H1 (cell line): ENCODE measurements at regions not wholly inside any gene's neighbourhood (a gene's known extent, or its start where the extent isn't known, plus 50 kb on each side); places are given as distances from the start of the nearest gene placed in this dataset.

Experiments used
- CTCF ChIA-PET: fragments of 300-600 bp; sonication (Branson Sonifier 250); formaldehyde crosslinking; loops from one replicate; lab custom pipeline; 2021; ENCODE audit not compliant: partially characterized antibody; lab: Charles Lee
- POLR2A ChIA-PET: fragments of 300-600 bp; sonication (Branson Sonifier 250); formaldehyde crosslinking; loops from one replicate; lab custom pipeline; 2021; ENCODE audit warnings: inconsistent platforms; ENCODE audit not compliant: partially characterized antibody; lab: Charles Lee
- DNase-seq, 2 experiments: peaks; one replicate each; pipeline versions ENCODE4 v3.0.0 to v3.0.0-alpha.2; 2010 to 2022; ENCODE audit warnings: low spot score in 2 of 2, low read depth in 1 of 2, mixed read lengths in 1 of 2
- FAIRE-seq: peaks from 2 replicates; lab custom pipeline; 2011; peaks lifted over from hg19 to GRCh38; lab: Jason Lieb, UNC
- H2AFZ ChIP-seq: 2 replicates; pipeline ENCODE4 v1.8.1; 2012; ENCODE audit warnings: low read length, inconsistent platforms
- H2AK5ac ChIP-seq: 2 replicates; pipeline ENCODE4 v1.6.1; 2013; ENCODE audit warnings: low read depth, low read length
- H2BK120ac ChIP-seq: replicated peaks from 2 replicates; pipeline ENCODE3; 2013; ENCODE audit warnings: low read depth, low read length, inconsistent platforms
- H2BK12ac ChIP-seq: 2 replicates; pipeline ENCODE4 v1.6.1; 2013; ENCODE audit warnings: low read depth, low read length
- H2BK15ac ChIP-seq: 2 replicates; pipeline ENCODE4 v1.6.1; 2013; ENCODE audit warnings: low read length
- H2BK20ac ChIP-seq: 2 replicates; pipeline ENCODE4 v1.6.1; 2013; ENCODE audit warnings: low read length
- H2BK5ac ChIP-seq: 2 replicates; pipeline ENCODE4 v1.6.1; 2013; ENCODE audit warnings: low read depth, low read length
- H3K14ac ChIP-seq: 2 replicates; pipeline ENCODE4 v1.6.1; 2013; ENCODE audit warnings: inconsistent platforms; ENCODE audit not compliant: insufficient read length
- H3K18ac ChIP-seq: 2 replicates; pipeline ENCODE4 v1.6.1; 2013; ENCODE audit warnings: low read length; ENCODE audit errors: extremely low read depth
- H3K23ac ChIP-seq: 2 replicates; pipeline ENCODE4 v1.6.1; 2013; ENCODE audit warnings: inconsistent platforms; ENCODE audit not compliant: insufficient read length
- H3K23me2 ChIP-seq: 2 replicates; pipeline ENCODE4 v1.6.1; 2013; ENCODE audit warnings: low read depth, low read length
- H3K27ac ChIP-seq: 2 replicates; pipeline ENCODE4 v1.6.1; 2011; ENCODE audit warnings: low read depth, low read length, inconsistent platforms
- H3K27me3 ChIP-seq, 4 experiments: replicated peaks in 1 of 4; 1 replicate in 1 of 4; 2 replicates in 3 of 4; pipeline versions ENCODE4 v1.6.1 to v1.8.1; 2011 to 2013; ENCODE audit warnings: low read length in 3 of 4, mild to moderate bottlenecking in 3 of 4, inconsistent platforms in 2 of 4, mixed read lengths in 2 of 4, moderate library complexity in 1 of 4; ENCODE audit not compliant: control insufficient read depth in 3 of 4, insufficient read depth in 3 of 4; ENCODE audit errors: extremely low read depth in 1 of 4
- H3K36me3 ChIP-seq, 4 experiments: 2 replicates each; pipeline versions ENCODE4 v1.6.1 to v1.8.1; 2011 to 2013; ENCODE audit warnings: mild to moderate bottlenecking in 4 of 4, low read length in 3 of 4, moderate library complexity in 2 of 4, control low read depth in 1 of 4, inconsistent platforms in 1 of 4; ENCODE audit not compliant: insufficient read depth in 4 of 4, control insufficient read depth in 2 of 4
- H3K4ac ChIP-seq: replicated peaks from 2 replicates; pipeline ENCODE3; 2013; ENCODE audit warnings: low read length, low read depth, mixed read lengths, inconsistent platforms; ENCODE audit not compliant: insufficient read length
- H3K4me1 ChIP-seq, 4 experiments: replicated peaks in 1 of 4; 1 replicate in 1 of 4; 2 replicates in 3 of 4; pipeline versions ENCODE4 v1.6.1 to v1.8.1; 2011 to 2013; ENCODE audit warnings: low read length in 3 of 4, inconsistent platforms in 2 of 4, mixed read lengths in 1 of 4; ENCODE audit not compliant: insufficient read depth in 4 of 4, control insufficient read depth in 3 of 4
- H3K4me2 ChIP-seq, 2 experiments: 2 replicates each; pipeline versions ENCODE4 v1.6.1 to v1.8.1; 2011 to 2013; ENCODE audit warnings: low read depth in 2 of 2, low read length in 2 of 2, control low read depth in 1 of 2, inconsistent platforms in 1 of 2, mild to moderate bottlenecking in 1 of 2; ENCODE audit not compliant: insufficient read depth in 1 of 2
- H3K4me3 ChIP-seq, 4 experiments: fragments of 200-600, 300-600 bp in 1 of 4; sonication (generic), shearing (Covaris generic), sonication (Bioruptor Twin) in 1 of 4; 2 replicates each; pipeline versions ENCODE4 v1.5.1 to v1.8.1; 2011 to 2016; ENCODE audit warnings: low read length in 4 of 4, low read depth in 3 of 4, control low read depth in 2 of 4, inconsistent platforms in 2 of 4, mild to moderate bottlenecking in 2 of 4, mixed read lengths in 1 of 4, moderate library complexity in 1 of 4; ENCODE audit not compliant: insufficient read depth in 2 of 4; ENCODE audit errors: extremely low read depth in 1 of 4
- H3K56ac ChIP-seq: replicated peaks from 2 replicates; pipeline ENCODE3; 2013; ENCODE audit warnings: low read depth, mild to moderate bottlenecking, mixed read lengths, low read length, inconsistent platforms; ENCODE audit not compliant: insufficient read length
- H3K79me1 ChIP-seq: 2 replicates; pipeline ENCODE4 v1.6.1; 2013; ENCODE audit warnings: low read depth, low read length, control low read depth
- H3K79me2 ChIP-seq, 2 experiments: 2 replicates each; pipeline versions ENCODE4 v1.6.1 to v1.8.1; 2012 to 2013; ENCODE audit warnings: low read length in 2 of 2, mild to moderate bottlenecking in 2 of 2, inconsistent platforms in 1 of 2; ENCODE audit not compliant: insufficient read depth in 2 of 2, control insufficient read depth in 1 of 2
- H3K9ac ChIP-seq, 4 experiments: replicated peaks in 1 of 4; 1 replicate in 1 of 4; 2 replicates in 3 of 4; pipeline versions ENCODE4 v1.6.1 to v1.8.1; 2011 to 2013; ENCODE audit warnings: low read depth in 3 of 4, low read length in 3 of 4, control low read depth in 2 of 4, mild to moderate bottlenecking in 2 of 4, moderate library complexity in 2 of 4, inconsistent platforms in 1 of 4; ENCODE audit errors: extremely low read depth in 1 of 4
- H3K9me3 ChIP-seq, 2 experiments: 2 replicates each; pipeline versions ENCODE4 v1.6.1 to v1.8.1; 2012 to 2013; ENCODE audit warnings: mild to moderate bottlenecking in 2 of 2, moderate library complexity in 2 of 2, control low read depth in 1 of 2, inconsistent platforms in 1 of 2, low read depth in 1 of 2, low read length in 1 of 2, mixed read lengths in 1 of 2; ENCODE audit not compliant: insufficient read depth in 2 of 2
- H4K20me1 ChIP-seq, 2 experiments: replicated peaks in 1 of 2; 2 replicates each; pipeline versions ENCODE3 to v1.8.1; 2011 to 2013; ENCODE audit warnings: inconsistent platforms in 2 of 2, low read length in 2 of 2, mild to moderate bottlenecking in 1 of 2; ENCODE audit not compliant: insufficient read depth in 2 of 2, control insufficient read depth in 1 of 2
- H4K5ac ChIP-seq: 2 replicates; pipeline ENCODE4 v1.6.1; 2013; ENCODE audit warnings: low read length, low read depth, mixed read lengths, inconsistent platforms; ENCODE audit not compliant: insufficient read length
- H4K8ac ChIP-seq: 2 replicates; pipeline ENCODE4 v1.8.0; 2013; ENCODE audit warnings: mild to moderate bottlenecking, moderate library complexity, low read length, inconsistent platforms; ENCODE audit not compliant: insufficient read depth; ENCODE audit errors: extremely low read depth
- H4K91ac ChIP-seq: replicated peaks from 2 replicates; pipeline ENCODE3; 2013; ENCODE audit warnings: low read length, mixed read lengths, inconsistent platforms; ENCODE audit not compliant: insufficient read length
- WGBS, 2 experiments: shearing (Covaris generic) in 1 of 2; methylation state at CpG; one replicate each; pipeline versions ENCODE4 v1.1.6 to v1.1.7; 2013 to 2015; ENCODE audit warnings: low lambda C conversion rate in 2 of 2, mixed read lengths in 2 of 2, inconsistent platforms in 1 of 2, low coverage in 1 of 2, missing lambda C conversion rate in 1 of 2; ENCODE audit not compliant: insufficient replicate concordance in 2 of 2, insufficient coverage in 1 of 2, insufficient read length in 1 of 2; ENCODE audit errors: extremely low coverage in 1 of 2, missing lambda C conversion rate in 1 of 2; 5-methylcytosine and 5-hydroxymethylcytosine counted together
- TF ChIP-seq, protein P1 (sequence below): IDR thresholded peaks from 2 replicates; pipeline ENCODE4 v1.6.1; 2011; ENCODE audit warnings: low read length, improper control_type of control experiment

DNA sequence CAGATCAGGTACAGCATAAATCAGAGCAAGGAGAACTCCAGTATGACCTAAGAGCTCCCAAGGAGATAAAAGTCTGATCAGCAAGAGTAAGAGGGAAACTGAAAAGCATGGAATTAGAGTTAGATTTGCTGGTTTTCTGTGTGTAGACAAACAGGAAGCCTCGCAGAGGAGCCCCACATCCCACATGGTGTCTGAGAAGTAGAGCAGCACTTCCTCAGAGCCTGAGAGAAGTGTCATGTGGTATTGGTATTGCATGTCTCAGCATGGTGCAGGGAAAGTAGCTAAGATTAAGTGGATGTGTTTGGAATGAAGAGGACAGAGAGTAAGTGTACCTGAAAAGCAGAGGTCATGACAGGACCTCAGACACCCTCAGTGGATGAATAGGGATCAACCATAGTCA lies 175.4 kb upstream of the GBE1 start:
- no peak overlapping the region for H3K56ac ChIP-seq
- H4K5ac ChIP-seq = no peak overlapping the region
- H3K27ac ChIP-seq = no peak overlapping the region
- H4K20me1 ChIP-seq = no peaks in the 10 kb centered on the region
- H3K9ac ChIP-seq = no peak overlapping the region
- H4K91ac ChIP-seq = no peak overlapping the region
- H2BK12ac ChIP-seq = no peak overlapping the region
- no peak overlapping the region for H2BK20ac ChIP-seq
- no peak overlapping the region for H3K23ac ChIP-seq
- H3K9me3 ChIP-seq = no peaks in the 10 kb centered on the region
- H2BK15ac ChIP-seq = no peak overlapping the region
- no peaks in the 10 kb centered on the region for H3K36me3 ChIP-seq
- H3K79me2 ChIP-seq = no peaks in the 10 kb centered on the region
- TF ChIP-seq, protein P1, sequence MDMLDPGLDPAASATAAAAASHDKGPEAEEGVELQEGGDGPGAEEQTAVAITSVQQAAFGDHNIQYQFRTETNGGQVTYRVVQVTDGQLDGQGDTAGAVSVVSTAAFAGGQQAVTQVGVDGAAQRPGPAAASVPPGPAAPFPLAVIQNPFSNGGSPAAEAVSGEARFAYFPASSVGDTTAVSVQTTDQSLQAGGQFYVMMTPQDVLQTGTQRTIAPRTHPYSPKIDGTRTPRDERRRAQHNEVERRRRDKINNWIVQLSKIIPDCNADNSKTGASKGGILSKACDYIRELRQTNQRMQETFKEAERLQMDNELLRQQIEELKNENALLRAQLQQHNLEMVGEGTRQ = no peak
- H3K23me2 ChIP-seq = no peaks in the 10 kb centered on the region
- ChIA-PET POLR2A (no interaction called here), CTCF (interaction anchor here (1.4 to 1.5 kb wide), 2 partner anchors 15 to 195 kb away, joined by 3 to 5 read pairs; no protein-coding TSS in a partner anchor)
- no peak overlapping the region for H2AK5ac ChIP-seq
- H3K4ac ChIP-seq = no peak overlapping the region
- no peak overlapping the region for H3K14ac ChIP-seq
- DNase-seq (no peak), FAIRE-seq (no peak)
- no peaks in the 10 kb centered on the region for H3K79me1 ChIP-seq
- WGBS, 2 experiments = 88% methylated on average over 1 of the region's 1 CpG; no CpG with 5 or more reads in 1 of the 2 experiments
- H3K18ac ChIP-seq = peak overlapping the region; percentile 17; the same call in 1 of the 2 replicates
- H3K27me3 ChIP-seq = no peaks in the 10 kb centered on the region
- H4K8ac ChIP-seq = no peak overlapping the region
- H3K4me2 ChIP-seq = no peak overlapping the region; a peak in 1 of 4 replicates
- peaks cover 0 to 6% (median under 1%) of the 10 kb centered on the region in 4 experiments; a peak in 1 of 7 replicates for H3K4me1 ChIP-seq
- H2BK5ac ChIP-seq = no peak overlapping the region
- H2AFZ ChIP-seq = 0 out of 2 replicates have a peak overlapping the region, but pooled peaks have one; percentile 79
- H2BK120ac ChIP-seq = peak overlapping the region; percentile 38
- H3K4me3 ChIP-seq = no peak overlapping the region
